SK-N-MC (cell line): ENCODE measurements at regions not wholly inside any gene's neighbourhood (a gene's known extent, or its start where the extent isn't known, plus 50 kb on each side); places are given as distances from the start of the nearest gene placed in this dataset.

Source experiments
- EZH2 ChIP-seq: fragments of 200-600 bp; sonication (generic); IDR thresholded peaks from one replicate; pipeline ENCODE4 v1.6.1; 2017; ENCODE audit warnings: antibody characterized with exemption
- POLR2AphosphoS5 ChIP-seq: IDR thresholded peaks from 2 replicates; pipeline ENCODE4 v1.6.1; 2012; ENCODE audit warnings: mild to moderate bottlenecking, low read depth, low read length, borderline replicate concordance

DNA sequence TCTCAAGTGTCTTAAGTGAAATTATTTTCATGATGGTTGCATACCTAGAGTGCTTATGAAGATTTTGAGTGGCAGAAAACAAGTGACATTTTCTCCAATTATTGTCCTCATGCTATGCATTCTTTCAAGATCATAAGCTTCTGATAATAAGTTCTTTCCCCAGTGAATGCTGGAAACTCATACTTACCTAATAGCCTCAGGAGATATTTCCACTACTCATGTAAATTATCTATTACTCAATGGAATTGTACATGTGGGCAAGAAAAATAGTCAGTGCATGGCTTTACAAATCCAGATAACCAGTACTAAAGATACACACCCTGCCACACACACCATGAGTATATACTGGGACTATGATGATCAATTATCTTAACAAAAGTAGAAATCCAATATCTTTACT lies 1219.4 kb upstream of the C9orf72 start:
- TF ChIP-seq POLR2AphosphoS5 (no peak), EZH2 (no peak)
